GM18498 (cell line): ENCODE measurements at regions not wholly inside any gene's neighbourhood (a gene's known extent, or its start where the extent isn't known, plus 50 kb on each side); places are given as distances from the start of the nearest gene placed in this dataset.

Source experiments
- ATAC-seq: cut with Tn5 transposase; IDR thresholded peaks from one replicate; pipeline ENCODE4 v1.9.1; 2021; ENCODE audit warnings: mild to moderate bottlenecking, moderate library complexity; ENCODE audit not compliant: unreplicated experiment

DNA sequence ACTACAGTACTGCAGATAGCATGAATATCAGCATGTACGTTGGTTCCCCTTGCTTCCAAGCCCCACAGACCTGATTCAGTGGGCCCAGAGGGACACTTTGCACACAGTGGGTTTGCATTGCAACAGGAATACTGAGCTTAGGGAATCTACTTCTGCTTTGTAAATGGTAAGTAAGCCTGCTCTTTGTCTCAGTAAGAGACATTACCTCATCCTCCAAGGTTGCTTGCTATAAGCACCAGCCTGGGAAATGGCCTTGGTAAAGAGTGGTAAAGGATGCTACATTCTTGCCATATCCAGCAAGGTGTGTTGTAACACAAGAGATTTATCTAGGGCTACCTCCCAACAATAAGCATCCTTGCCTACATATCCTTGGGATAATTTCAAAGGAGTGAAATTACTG, 730.5 kb downstream of the INHBA start:
- no peak for ATAC-seq

DNA sequence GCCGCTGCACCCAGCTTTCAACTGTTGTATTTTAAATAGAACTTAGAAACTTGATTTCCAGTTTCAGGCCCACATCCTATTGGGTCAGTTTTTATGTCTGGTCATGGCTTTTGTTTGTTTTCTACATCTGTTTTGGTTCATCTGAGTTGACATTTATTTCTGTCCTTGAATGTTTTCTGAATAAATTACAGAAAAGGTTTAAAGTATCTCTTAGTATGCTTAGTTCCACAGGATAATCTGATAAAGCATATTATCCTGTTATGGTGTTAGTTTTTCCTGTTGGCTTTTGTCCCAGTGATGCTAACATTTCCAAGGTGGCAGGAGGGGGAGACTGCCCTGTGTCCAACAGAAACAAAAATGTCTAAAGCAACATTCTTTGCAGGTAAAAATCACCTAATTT, 733.2 kb downstream of the INHBA start:
- ATAC-seq, result no peak

DNA sequence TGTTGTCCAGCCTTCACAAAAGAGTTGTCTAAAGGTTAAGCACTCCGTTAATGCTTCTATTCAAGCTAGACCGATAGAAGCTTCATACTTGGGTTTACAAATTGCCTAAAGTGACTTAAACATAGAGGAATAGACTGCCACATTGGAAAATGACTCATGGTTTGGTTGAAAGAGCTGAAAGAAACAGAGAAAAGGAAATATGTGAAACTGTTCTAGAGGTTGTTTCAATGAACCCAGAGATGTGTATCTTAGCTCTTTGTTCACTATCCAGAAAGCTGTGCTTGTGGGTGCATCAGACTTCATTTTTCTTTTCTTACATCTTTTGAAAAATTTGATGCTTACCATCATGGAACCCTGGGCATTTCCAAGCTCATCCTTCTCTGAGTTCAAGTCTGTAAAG, 736.2 kb downstream of the INHBA start:
- no peak for ATAC-seq

DNA sequence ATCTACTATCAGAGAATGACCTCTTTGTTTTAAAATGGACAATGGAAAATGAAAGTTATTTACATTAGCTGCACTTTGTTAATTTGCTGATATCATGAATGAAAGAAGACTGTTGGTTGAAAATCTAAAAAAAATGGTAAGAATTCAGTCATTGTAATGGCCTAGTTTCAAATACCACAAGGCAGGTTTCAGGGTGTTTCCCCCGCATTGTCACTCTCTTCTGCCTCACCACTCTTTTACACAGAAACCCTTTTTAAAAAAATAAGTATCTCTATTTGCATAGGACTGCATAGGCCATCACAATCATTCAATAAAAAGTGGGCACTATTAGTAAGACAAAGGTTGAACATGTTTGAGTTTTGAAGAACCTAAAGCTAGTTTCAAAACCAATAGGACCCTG, 737.1 kb downstream of the INHBA start:
- peak; percentile 68 for ATAC-seq

DNA sequence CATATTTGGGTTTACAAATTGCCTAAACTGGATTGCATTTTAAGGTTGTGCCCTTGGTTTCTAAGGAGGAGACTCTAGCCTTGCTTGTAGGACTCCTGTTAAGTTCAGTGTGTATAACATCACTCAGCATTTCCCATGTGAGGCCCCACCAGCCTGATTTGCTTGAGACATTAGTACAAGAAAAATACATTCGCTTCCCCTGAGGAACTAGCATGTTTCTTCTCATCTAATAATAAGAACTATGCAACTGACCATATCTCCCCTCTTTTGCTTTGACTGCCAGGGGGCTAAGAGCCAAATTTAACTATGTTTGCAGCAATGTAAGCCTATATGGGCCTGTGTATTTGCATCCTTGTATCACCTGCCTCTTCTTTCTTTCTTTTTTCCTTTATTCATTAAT, 737.9 kb downstream of the INHBA start:
- no peak for ATAC-seq

DNA sequence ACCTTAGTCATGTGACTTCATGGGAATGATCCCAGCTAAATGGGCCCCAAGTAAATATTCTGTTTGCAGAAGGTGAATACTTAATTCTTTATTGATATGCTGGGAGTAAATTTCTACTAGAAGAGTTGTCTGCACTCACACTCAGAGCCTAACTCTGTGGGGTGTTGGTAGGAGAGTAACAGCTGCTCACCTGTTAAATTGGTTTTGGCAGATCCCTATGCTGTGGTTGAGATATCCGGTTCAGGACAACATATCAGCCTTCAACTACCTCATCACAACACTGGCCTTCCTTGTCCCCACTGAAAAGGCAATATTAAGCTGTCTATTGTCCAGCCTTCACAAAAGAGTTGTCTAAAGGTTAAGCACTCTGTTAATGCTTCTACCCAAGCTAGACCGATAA, 738.3 kb downstream of the INHBA start:
- no peak for ATAC-seq

DNA sequence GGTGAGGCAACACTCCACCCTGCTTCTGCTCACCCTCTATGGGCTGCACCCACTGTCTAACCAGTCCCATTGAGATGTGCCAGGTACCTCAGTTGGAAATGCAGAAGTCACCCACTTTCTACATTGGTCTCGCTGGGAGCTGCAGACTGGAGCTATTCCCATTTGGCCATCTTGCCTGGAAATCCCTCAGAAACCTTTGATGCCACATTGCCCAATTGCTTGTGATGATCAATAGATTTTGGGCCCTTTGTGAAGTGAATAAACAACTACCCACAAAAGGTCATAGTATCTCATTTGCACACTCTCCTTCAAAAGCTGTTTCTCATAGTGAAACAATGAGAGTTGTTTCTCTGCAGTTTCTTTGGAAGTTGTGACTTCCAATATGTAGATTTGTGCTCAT, 742.9 kb downstream of the INHBA start:
- no peak for ATAC-seq

DNA sequence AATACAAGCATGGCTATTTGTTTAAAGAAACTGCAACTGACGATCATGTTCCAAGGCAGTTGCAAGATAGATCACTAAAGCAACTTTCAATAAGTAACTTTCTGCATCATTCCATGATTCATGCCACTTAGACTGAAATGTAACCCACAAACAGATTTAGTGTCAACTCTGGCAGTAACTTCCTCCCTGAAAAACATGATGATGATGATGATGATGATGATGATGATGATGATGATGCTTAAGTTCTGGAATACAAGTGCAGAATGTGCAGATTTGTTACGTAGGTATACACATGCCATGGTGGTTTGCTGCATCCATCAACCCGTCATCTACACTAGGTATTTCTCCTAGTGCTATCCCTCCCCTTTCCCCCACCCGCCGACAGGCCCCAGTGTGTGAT, 754.7 kb downstream of the INHBA start:
- no peak for ATAC-seq

DNA sequence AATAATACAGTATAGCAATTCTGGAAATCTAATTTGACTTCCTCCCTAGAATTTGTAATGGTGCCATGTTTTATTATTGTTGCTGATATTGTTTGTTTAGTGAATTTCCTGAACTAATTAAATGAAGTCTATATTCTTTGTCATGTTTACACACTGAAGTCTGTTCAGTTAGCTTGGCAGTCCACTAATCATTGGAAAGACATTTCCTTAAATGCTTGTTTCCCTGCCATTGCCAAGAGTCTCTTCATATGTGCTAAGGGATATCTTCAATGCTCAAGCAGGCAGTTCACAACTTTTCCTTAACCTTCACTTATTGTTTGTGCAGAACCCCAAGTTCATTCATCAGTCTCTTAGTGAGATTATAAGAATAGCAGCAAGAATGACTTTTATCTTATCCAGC, 755.3 kb downstream of the INHBA start:
- ATAC-seq, result no peak

DNA sequence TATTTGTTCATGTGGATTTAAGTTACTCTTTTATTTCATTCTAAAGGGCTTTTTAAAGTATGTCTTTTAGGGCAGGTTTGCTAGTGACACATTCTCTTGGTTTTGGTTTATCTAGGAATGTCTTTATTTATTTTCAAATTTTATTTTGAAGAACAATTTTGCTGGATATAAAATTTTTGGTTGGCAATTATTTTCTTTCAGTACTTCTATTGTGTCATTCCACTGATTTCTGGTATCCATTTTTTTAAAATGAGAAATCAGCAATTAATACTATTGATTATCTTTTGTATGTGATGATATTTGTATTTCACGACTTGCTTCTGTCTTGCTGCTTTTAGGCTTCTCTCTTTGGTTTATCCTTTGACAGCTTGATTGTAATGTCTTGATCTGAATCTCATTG, 756.3 kb downstream of the INHBA start:
- ATAC-seq, result no peak

DNA sequence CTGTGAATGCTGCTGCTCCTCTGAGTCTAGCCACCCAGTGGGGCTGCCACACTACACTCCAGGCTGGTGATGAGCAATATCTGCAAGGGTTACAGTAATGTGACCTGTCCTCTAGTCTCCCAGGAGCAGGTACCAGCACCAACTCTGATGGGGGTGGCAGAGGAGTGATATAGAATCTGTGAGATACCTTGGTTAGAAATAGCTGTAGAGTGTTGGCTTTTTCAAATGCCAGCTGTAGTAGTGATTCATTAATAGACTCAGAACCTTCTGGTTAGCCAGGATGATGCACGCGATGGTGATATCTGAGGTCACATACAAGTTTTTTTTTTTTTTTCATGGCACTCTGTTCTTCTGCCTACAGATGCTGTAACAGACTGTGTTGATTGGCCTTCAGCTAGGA, 757.1 kb downstream of the INHBA start:
- ATAC-seq, result no peak

DNA sequence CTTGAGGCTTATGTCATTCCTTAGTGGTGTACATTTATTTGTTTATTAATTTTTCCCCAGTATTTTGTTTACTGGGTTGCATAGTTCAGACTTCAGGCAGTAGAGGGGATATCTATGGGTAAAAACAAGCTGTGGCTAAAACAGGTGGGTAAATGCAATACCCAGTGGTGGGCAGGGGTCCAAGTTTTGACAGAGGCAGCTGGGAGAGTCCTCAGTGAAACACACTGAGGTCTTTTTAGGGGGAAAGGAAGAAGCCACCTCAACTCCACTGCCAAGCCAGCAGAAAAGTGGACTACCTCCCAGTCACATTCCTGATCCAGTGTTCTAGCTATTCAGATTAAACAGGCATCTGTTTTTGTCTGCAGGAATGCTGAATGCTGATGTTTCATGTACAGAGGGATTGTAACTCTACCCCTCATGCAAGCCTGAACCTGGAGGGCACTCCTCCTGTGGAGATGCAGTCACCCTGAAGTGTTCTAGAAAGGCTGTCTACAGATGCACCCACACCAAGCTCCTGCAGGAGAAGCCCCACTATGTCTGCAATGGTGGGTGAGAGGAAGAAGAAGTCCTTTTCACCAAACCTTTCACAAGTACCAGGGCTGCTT, 757.8 kb downstream of the INHBA start:
- ATAC-seq, result no peak

DNA sequence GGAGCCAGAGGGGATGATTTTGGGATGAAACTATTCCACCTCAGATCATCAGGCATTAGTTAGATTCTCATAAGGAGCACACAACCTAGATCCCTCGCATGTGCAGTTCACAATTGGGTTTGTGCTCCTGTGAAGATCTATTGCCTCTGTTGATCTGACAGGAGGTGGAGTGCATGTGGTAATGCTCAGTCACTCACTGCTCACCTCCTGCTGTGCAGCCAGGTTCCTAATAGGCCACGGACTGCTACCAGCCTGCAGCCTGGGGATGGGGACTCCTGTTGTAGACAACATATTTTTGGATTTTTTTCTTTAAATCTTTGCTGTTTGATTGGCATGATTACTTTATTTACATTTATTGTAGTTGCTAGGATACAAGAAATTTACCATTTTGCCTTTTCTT, 765.0 kb downstream of the INHBA start:
- ATAC-seq, result no peak

DNA sequence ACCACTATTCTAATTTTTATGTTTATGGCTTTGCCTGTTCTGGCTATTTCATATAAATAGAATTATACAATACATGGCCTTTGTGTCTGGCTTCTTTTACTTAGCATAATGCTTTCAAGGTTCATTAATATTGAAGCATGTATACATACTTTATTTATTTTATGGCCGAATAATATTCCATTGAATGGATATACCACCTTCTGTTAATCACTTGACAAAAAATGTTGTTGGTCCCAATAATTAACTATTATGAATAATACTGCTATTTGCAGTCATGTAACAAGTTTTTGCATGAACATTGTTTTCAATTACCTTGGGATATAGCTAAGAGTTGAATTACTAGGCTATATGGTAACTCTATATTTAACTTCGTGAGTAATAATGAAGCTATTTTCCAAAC, 767.5 kb downstream of the INHBA start:
- no peak for ATAC-seq

DNA sequence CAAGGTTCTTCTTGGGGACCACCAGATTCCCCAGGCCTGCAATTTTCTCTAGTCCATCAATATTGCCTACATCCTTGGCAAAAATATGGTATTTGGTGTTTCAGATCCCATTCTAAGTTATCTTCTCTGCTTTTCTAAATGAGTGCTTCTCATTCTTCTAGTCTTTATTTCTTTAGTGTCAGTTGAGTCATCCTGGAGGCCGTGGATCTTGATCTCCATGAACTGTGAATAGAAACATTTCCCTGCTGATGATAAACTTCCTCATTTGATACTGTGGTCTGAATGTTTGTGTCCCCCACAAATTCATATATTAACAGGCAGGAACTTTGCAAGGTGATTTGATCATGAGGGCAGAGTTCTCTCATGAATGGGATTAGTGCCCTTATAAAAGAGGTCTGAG, 779.3 kb downstream of the INHBA start:
- no peak for ATAC-seq

DNA sequence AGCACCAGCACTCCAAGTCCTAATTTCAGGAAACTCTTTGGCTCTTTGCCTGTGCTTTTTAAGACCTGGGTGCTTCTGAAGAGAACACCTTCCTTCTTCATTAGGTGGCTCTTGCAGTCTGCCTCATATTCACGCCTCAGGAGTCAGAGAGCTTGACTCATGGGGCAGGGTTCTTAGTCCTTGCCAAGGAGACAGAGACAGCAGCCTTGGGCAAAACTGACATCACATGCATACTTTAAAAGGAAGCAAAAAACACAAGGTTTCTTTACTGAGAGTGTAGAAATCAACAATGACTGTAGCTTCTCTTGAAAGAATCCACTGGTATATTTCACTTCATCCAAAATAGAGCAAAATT, 780.6 kb downstream of the INHBA start:
- no peak for ATAC-seq

DNA sequence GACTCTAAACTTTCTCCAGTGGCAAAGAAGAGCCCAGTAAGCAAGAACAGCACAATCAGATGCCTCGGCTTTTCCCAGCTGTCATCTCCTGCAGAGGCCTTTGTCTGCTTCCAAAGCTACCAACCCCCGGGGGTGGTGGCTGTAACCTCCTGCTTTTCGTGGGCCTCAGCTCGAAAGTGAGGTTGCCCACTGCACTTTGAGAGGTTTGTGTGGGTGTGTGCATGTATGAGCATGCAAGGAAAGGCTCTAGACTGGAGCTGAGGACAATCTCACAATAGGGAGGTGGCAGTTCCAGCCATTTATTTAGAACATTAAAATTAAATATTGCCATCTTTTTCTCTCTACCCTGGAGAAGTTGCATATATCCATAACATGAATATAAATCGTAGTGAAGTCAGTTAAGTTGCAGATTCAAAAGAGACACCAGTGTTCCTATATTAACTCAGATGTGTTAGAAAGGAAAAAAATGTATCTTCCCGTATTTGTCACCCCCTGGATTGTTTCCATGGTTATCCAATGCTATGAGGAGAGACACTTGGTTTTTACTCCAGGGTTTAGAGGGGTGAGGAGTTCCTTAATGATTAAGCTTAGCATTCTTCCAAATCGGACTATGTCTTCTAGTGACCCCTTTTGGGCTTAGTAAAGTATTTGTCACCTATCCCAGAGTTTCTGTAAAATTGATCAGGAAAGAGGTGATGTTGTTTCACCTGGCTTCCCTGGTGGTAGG, 781.1 kb downstream of the INHBA start:
- ATAC-seq, result no peak

DNA sequence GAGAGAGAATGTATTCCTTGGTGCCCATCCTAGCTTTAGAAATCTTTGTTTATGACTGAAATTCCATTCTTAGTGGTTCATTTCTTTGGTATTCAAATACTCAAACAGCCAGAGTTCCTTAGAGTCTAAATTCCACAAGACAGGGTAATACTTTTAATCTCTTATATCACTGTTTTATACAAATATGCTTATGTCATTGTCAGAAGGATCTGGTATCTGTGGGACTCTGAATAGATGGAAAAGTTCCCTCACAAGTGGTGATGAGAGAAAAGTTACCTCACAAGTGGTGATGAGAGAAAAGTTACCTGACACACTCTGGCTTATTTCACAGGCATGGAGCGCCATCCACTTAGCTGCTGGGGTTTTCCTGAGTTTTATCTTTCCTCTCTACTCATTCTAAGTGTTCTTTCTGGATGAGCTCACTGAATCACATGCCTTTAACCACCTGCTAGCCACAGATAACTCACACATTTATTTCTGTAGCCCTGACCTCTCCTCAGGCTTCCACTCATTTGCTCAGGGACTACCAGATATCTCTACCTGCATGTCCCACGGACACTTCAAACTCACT, 784.0 kb downstream of the SUGCT start:
- no peak for ATAC-seq

DNA sequence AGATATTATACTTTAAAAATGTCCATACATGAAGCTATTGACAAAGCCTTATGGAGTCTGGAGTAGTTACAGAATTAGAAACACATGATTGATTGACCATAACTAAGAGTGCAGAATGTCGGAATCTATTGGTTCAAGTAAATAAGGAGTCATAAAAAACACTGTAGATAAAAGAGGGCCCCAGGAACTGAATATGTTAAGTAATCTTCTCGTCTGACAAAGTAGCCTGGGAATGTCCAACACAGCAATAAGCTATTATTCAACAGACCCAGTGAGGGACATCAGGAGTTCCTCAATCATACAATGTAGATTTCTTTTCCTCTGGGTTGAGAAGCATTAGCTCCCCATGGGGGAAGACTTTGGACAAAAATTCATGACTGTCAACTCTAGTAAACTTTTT, 782.0 kb downstream of the SUGCT start:
- no peak for ATAC-seq

DNA sequence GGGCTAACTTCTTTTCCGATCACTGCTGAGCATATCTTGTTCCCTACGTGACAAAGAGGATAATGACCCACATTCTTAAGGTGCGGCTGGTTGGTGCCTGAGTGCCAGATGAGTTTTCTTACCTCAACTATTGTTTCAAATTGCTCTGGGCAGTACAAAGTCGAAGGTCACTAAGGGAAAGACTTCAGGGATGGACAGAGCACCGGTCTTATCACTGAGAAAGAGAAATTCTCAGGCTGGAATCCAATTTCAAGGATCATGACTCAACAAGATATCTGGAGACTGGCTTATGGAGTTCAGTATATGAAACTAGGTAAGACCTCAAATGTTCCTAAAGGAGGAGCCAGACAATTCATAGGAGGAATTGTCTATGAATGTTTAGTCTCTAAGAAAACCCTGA, 780.3 kb downstream of the SUGCT start:
- ATAC-seq, result no peak
